Choroid plexus epithelial cell (primary cell): ENCODE measurements at regions not wholly inside any gene's neighbourhood (a gene's known extent, or its start where the extent isn't known, plus 50 kb on each side); places are given as distances from the start of the nearest gene placed in this dataset.
A peak's percentile ranks its signal among the peaks of the same experiment; 100 is the strongest.

Source experiments
- DNase-seq: peaks from one replicate; pipeline ENCODE4 v3.0.0-alpha.2; 2010; ENCODE audit warnings: low read depth
- H3K4me3 ChIP-seq: 2 replicates; pipeline ENCODE4 v1.5.1; 2011; ENCODE audit warnings: low read depth, mild to moderate bottlenecking, control low read depth, low read length, moderate library complexity
- TF ChIP-seq, protein P1 (sequence below): conservative IDR thresholded peaks from 2 replicates; pipeline ENCODE4 v1.5.1; 2011; ENCODE audit warnings: low read depth, mild to moderate bottlenecking, control low read depth, inconsistent platforms, low read length, moderate library complexity

GRCh38 chr2:239561446-239562001 lies 160.7 kb upstream of the HDAC4 start:
- TF ChIP-seq, protein P1, sequence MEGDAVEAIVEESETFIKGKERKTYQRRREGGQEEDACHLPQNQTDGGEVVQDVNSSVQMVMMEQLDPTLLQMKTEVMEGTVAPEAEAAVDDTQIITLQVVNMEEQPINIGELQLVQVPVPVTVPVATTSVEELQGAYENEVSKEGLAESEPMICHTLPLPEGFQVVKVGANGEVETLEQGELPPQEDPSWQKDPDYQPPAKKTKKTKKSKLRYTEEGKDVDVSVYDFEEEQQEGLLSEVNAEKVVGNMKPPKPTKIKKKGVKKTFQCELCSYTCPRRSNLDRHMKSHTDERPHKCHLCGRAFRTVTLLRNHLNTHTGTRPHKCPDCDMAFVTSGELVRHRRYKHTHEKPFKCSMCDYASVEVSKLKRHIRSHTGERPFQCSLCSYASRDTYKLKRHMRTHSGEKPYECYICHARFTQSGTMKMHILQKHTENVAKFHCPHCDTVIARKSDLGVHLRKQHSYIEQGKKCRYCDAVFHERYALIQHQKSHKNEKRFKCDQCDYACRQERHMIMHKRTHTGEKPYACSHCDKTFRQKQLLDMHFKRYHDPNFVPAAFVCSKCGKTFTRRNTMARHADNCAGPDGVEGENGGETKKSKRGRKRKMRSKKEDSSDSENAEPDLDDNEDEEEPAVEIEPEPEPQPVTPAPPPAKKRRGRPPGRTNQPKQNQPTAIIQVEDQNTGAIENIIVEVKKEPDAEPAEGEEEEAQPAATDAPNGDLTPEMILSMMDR: no peak
- peak; percentile 69 for DNase-seq
- H3K4me3 ChIP-seq: no peak overlapping the region

DNA sequence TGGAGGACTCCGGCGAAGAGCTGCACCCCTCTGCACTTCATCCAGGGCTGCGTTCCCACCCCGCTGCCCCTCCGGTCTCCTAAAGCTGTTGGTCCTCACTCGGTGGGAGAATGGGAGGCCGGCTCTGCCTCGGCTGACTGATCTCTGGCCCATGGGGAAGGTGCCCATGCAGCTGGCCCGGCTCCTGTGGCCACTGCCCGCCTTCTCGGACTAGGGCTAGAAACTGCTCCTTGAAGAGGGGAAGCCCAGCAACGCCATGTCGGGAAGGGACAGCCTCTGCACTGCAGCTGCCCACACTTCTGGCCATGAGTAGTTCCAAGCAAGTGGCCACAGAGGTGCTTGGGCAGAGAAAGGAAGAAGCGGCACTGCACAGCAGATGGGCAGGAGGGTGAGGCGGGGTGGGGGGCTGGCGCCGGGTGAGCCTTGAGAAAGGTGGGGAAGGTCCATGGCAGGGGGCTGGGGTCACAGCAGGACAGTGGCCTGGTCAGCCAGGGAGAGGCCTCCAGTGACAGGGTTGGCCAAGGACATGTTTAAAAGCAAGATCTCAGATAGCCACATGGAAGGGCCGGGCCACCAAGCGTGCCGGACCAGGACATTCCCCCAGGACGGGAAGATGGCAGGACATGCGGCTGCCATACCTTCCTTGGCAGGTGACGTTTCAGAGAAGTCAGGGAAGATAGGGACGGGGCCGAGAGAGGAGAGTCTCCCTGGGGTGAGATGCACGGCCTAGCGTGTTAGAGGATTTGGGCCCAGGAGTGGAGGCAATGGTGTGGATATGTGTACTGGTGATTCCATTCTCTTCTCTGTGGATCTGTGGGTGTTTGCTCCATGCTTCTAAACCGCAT lies 158.8 kb upstream of the HDAC4 start:
- H3K4me3 ChIP-seq: no peak overlapping the region
- TF ChIP-seq, protein P1: no peak
- no peak for DNase-seq

GRCh38 chr2:239558661-239559060 lies 157.8 kb upstream of the HDAC4 start:
- no peak overlapping the region for H3K4me3 ChIP-seq
- TF ChIP-seq, protein P1: no peak
- DNase-seq: no peak

- TF ChIP-seq, protein P1: no peak
- DNase-seq: no peak
- H3K4me3 ChIP-seq: no peak overlapping the region
These were observed 156.7 kb upstream of the HDAC4 start for GRCh38 chr2:239557516-239557915.

GRCh38 chr2:239555571-239555905 lies 154.7 kb upstream of the HDAC4 start:
- DNase-seq: no peak
- TF ChIP-seq, protein P1: no peak
- H3K4me3 ChIP-seq: no peak overlapping the region

DNA sequence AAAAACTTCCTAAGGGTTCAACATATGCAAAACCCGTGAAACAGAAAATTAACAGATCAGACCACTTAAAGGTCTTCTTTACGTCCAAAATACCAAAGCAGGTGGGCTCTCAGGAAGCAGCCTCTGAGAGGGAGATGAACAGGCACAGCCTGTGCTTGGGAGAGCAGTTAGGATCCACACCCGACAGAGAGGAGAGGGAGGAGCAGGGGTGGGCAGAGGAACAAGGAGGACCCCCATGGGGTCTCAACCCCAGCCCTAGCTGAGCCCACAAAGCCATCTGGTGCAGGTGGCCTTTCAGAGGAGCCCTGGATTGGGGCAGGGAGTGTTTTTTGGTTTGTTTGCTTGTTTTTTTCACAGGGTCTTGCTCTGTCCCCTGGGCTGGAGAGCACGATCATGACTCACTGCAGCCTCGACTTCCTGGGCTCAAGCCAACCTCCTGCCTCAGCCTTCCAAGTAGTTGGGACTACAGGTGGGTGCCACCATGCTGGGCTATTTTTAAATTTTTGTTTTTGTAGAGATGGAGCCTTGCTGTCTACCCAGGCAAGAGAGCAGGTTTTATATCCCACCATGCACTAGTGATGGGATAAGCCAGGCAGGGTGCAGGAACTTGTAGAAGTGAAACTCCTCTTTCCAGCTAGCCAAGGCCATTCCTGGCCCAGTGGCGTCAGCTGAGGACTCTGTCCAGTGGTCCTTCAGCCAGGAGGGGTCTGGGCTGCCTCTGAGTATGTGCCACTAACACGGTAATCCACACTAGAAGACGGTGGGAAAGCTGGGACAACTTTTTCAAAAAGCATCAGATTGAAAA lies 154.1 kb upstream of the HDAC4 start:
- DNase-seq: no peak
- no peak overlapping the region for H3K4me3 ChIP-seq
- TF ChIP-seq, protein P1: no peak
